B cell (primary cell): ENCODE measurements at regions not wholly inside any gene's neighbourhood (a gene's known extent, or its start where the extent isn't known, plus 50 kb on each side); places are given as distances from the start of the nearest gene placed in this dataset.

Experiments
- ATAC-seq: fragments of 200-7000 bp; cut with Tn5 transposase; one replicate; pipeline ENCODE4 v1.10.0; 2021; ENCODE audit warnings: low read depth, mild to moderate bottlenecking, moderate number of reproducible peaks, moderate library complexity
- CTCF ChIA-PET: fragments of 350-600 bp; sonication (Branson Sonifier 250); formaldehyde crosslinking; loops from one replicate; lab custom pipeline; 2021; ENCODE audit warnings: antibody characterized with exemption, inconsistent platforms; lab: Charles Lee
- POLR2A ChIA-PET: fragments of 350-600 bp; sonication (Branson Sonifier 250); formaldehyde crosslinking; loops from one replicate; lab custom pipeline; 2021; ENCODE audit warnings: antibody characterized with exemption; lab: Charles Lee
- DNase-seq: peaks from one replicate; pipeline ENCODE4 v3.0.0; 2013
- H2AFZ ChIP-seq: 2 replicates; pipeline ENCODE4 v1.6.1; 2012; ENCODE audit warnings: mild to moderate bottlenecking, low read depth, low read length; ENCODE audit not compliant: insufficient read depth, poor library complexity, severe bottlenecking
- H3K27ac ChIP-seq, 2 donors: 1 replicate in 1 of 2; 2 replicates in 1 of 2; pipeline ENCODE4 v1.5.1; 2012 to 2013; ENCODE audit warnings: low read length in 2 of 2, mild to moderate bottlenecking in 2 of 2, moderate library complexity in 1 of 2
- H3K27me3 ChIP-seq, 4 experiments: fragments of 200-600 bp in 1 of 4; sonication (generic) in 1 of 4; replicated peaks in 1 of 4; 1 replicate in 2 of 4; 2 replicates in 2 of 4; pipeline versions ENCODE4 v1.6.1 to v1.7.0; 2013 to 2016; ENCODE audit warnings: low read length in 3 of 4, mild to moderate bottlenecking in 2 of 4, mixed read lengths in 1 of 4, moderate library complexity in 1 of 4; ENCODE audit not compliant: insufficient read depth in 4 of 4, control insufficient read depth in 3 of 4; ENCODE audit errors: control extremely low read depth in 1 of 4
- H3K36me3 ChIP-seq, 2 experiments: replicated peaks in 1 of 2; 1 replicate in 1 of 2; 2 replicates in 1 of 2; pipeline versions ENCODE4 v1.6.1 to v1.7.1; 2013; ENCODE audit warnings: low read length in 1 of 2; ENCODE audit not compliant: insufficient read depth in 2 of 2, control insufficient read depth in 1 of 2; ENCODE audit errors: control extremely low read depth in 1 of 2, extremely low read depth in 1 of 2
- H3K4me1 ChIP-seq, 2 donors: fragments of 200-600 bp in 1 of 2; sonication (generic) in 1 of 2; 1 replicate in 1 of 2; 2 replicates in 1 of 2; pipeline versions ENCODE4 v1.5.1 to v1.6.1; 2013 to 2017; ENCODE audit warnings: low read length in 2 of 2; ENCODE audit not compliant: control insufficient read depth in 2 of 2, insufficient read depth in 2 of 2
- H3K4me2 ChIP-seq: replicated peaks from 2 replicates; pipeline ENCODE3; 2012; ENCODE audit warnings: mild to moderate bottlenecking, low read depth, low read length; ENCODE audit not compliant: poor library complexity, severe bottlenecking
- H3K4me3 ChIP-seq, 5 experiments: fragments of 200-600 bp in 1 of 5; sonication (generic) in 1 of 5; 1 replicate in 3 of 5; 2 replicates in 2 of 5; pipeline versions ENCODE4 v1.5.1 to v1.7.0; 2011 to 2016; ENCODE audit warnings: low read length in 4 of 5, mild to moderate bottlenecking in 4 of 5, low read depth in 2 of 5, control low read depth in 1 of 5, moderate library complexity in 1 of 5; ENCODE audit not compliant: insufficient read depth in 1 of 5; ENCODE audit errors: control extremely low read depth in 1 of 5, extremely low read depth in 1 of 5
- H3K79me2 ChIP-seq: fragments of 200-600 bp; sonication (generic); one replicate; pipeline ENCODE4 v1.6.0; 2016; ENCODE audit warnings: low read length; ENCODE audit not compliant: control insufficient read depth, insufficient read depth
- H3K9ac ChIP-seq: fragments of 200-600 bp; sonication (generic); 2 replicates; pipeline ENCODE4 v1.6.1; 2017; ENCODE audit warnings: mild to moderate bottlenecking, low read length, moderate library complexity
- H3K9me3 ChIP-seq, 3 donors: one replicate each; pipeline versions ENCODE4 v1.6.1 to v1.7.1; 2013; ENCODE audit warnings: low read length in 2 of 3; ENCODE audit not compliant: control insufficient read depth in 2 of 3, insufficient read depth in 1 of 3; ENCODE audit errors: control extremely low read depth in 1 of 3
- H4K20me1 ChIP-seq: 2 replicates; pipeline ENCODE4 v1.6.0; 2012; ENCODE audit warnings: mild to moderate bottlenecking, low read length; ENCODE audit not compliant: insufficient read depth, control insufficient read depth, poor library complexity, severe bottlenecking
- H3K27ac Mint-ChIP-seq: one replicate; pipeline ENCODE4 v1.8.0; 2021; ENCODE audit warnings: mixed read lengths
- H3K27me3 Mint-ChIP-seq: one replicate; pipeline ENCODE4 v1.8.0; 2021; ENCODE audit warnings: mixed read lengths
- H3K4me1 Mint-ChIP-seq: one replicate; pipeline ENCODE4 v1.8.0; 2021; ENCODE audit warnings: mixed read lengths
- H3K4me3 Mint-ChIP-seq: one replicate; pipeline ENCODE4 v1.8.0; 2021; ENCODE audit warnings: mixed read lengths
- H3K9me3 Mint-ChIP-seq: one replicate; pipeline ENCODE4 v1.8.0; 2022; ENCODE audit warnings: mixed read lengths; ENCODE audit not compliant: insufficient read depth
- EZH2 ChIP-seq: IDR thresholded peaks from 2 replicates; pipeline ENCODE4 v1.6.1; 2012; ENCODE audit warnings: borderline replicate concordance, low read depth, mild to moderate bottlenecking, moderate library complexity, low read length; ENCODE audit not compliant: insufficient read depth, poor library complexity, severe bottlenecking
- whole genome bisulfite sequencing: methylation state at CpG from one replicate; pipeline ENCODE4 v1.1.5; 2013; ENCODE audit warnings: missing lambda C conversion rate; ENCODE audit not compliant: insufficient coverage; 5-methylcytosine and 5-hydroxymethylcytosine counted together
- intact Hi-C: fragments of 100-400 bp; cut with micrococcal nuclease; formaldehyde crosslinking; loops from one replicate; pipeline ENCODE4 v1.10.0; 2022
- TF ChIP-seq, protein P1 (sequence below): fragments of 200-600 bp; IDR thresholded peaks from one replicate; pipeline ENCODE4 v1.8.0; 2022; ENCODE audit warnings: antibody characterized with exemption, mild to moderate bottlenecking

- intact Hi-C loops: no loop called here
- H3K4me1 ChIP-seq: no peaks in the 10 kb centered on the region
- Mint-ChIP-seq H3K27ac (no peak overlapping the region), H3K4me3 (no peak overlapping the region), H3K9me3 (no peaks in the 10 kb centered on the region), H3K4me1 (no peaks in the 10 kb centered on the region), H3K27me3 (no peaks in the 10 kb centered on the region)
- ATAC-seq: no peak
- no peak overlapping the region for H2AFZ ChIP-seq
- no peak overlapping the region for H3K4me3 ChIP-seq
- CTCF ChIA-PET: no interaction called here
- POLR2A ChIA-PET: no interaction called here
- no peak overlapping the region for H3K4me2 ChIP-seq
- H3K9me3 ChIP-seq: peaks cover 0 to 16% (median 0%) of the 10 kb centered on the region in 3 donors
- no peaks in the 10 kb centered on the region for H3K79me2 ChIP-seq
- no peaks in the 10 kb centered on the region for H4K20me1 ChIP-seq
- DNase-seq: no peak
- no peaks in the 10 kb centered on the region for H3K36me3 ChIP-seq
- WGBS: 49% methylated on average over 2 of the region's 3 CpGs
- no peak overlapping the region for H3K9ac ChIP-seq
- H3K27me3 ChIP-seq: no peaks in the 10 kb centered on the region
- TF ChIP-seq, protein P1, sequence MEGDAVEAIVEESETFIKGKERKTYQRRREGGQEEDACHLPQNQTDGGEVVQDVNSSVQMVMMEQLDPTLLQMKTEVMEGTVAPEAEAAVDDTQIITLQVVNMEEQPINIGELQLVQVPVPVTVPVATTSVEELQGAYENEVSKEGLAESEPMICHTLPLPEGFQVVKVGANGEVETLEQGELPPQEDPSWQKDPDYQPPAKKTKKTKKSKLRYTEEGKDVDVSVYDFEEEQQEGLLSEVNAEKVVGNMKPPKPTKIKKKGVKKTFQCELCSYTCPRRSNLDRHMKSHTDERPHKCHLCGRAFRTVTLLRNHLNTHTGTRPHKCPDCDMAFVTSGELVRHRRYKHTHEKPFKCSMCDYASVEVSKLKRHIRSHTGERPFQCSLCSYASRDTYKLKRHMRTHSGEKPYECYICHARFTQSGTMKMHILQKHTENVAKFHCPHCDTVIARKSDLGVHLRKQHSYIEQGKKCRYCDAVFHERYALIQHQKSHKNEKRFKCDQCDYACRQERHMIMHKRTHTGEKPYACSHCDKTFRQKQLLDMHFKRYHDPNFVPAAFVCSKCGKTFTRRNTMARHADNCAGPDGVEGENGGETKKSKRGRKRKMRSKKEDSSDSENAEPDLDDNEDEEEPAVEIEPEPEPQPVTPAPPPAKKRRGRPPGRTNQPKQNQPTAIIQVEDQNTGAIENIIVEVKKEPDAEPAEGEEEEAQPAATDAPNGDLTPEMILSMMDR: no peak
- no peak for TF ChIP-seq EZH2
- H3K27ac ChIP-seq: no peak overlapping the region
Measured at GRCh38 chr15:96774216-96774615, 443.7 kb downstream of the NR2F2 start.

DNA sequence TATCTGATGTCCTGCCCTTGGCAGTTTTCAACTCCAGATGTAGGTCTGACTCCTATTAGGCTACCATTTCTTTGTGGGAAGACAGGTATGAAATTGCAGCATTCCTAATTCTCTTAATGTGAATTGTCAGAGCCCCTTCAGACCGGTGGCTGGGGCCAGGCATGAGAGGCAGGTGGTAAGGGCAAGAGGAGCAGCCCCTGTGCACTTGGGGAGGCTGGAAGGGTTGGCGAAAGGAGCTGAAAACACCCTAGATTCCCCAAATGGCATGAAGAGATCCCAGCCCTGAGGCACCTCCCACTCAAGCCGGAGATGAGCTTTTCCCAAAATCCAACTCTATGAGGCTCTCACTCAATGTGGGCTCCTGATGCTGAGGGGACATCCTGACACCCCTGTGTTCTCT is 453.2 kb downstream of the NR2F2 start:
- H3K27me3 Mint-ChIP-seq: no peaks in the 10 kb centered on the region
- Histone ChIP-seq H3K9ac (no peak overlapping the region), H3K4me1 (no peaks in the 10 kb centered on the region), H3K36me3 (no peaks in the 10 kb centered on the region), H3K4me3 (no peak overlapping the region), H4K20me1 (no peaks in the 10 kb centered on the region), H3K4me2 (no peak overlapping the region), H3K27ac (no peak overlapping the region), H2AFZ (no peak overlapping the region), H3K9me3 (peaks cover 0 to 35% (median 0%) of the 10 kb centered on the region in 3 donors), H3K79me2 (no peaks in the 10 kb centered on the region), H3K27me3 (no peaks in the 10 kb centered on the region)
- CTCF ChIA-PET: no interaction called here
- intact Hi-C loops: no loop called here
- DNase-seq (no peak), ATAC-seq (no peak)
- peaks cover 5% of the 10 kb centered on the region for H3K9me3 Mint-ChIP-seq
- 80% methylated on average over 3 of the region's 3 CpGs for WGBS
- no peak overlapping the region for H3K27ac Mint-ChIP-seq
- no peaks in the 10 kb centered on the region for H3K4me1 Mint-ChIP-seq
- TF ChIP-seq EZH2: no peak
- TF ChIP-seq, protein P1: no peak
- H3K4me3 Mint-ChIP-seq: no peak overlapping the region
- POLR2A ChIA-PET: no interaction called here
